ENCODE measurements at regions not wholly inside any gene's neighbourhood (a gene's known extent, or its start where the extent isn't known, plus 50 kb on each side); places are given as distances from the start of the nearest gene placed in this dataset.

- dilution Hi-C loops (cut with MboI; ENCODE audit: extremely low pct_ligation_motif_present, low sequenced_read_pairs), result no loop called here
- Histone ChIP-seq H3K27ac (ENCODE audit: insufficient read depth, low read depth, low read length) (no peak overlapping the region), H3K9ac (replicated peaks; ENCODE audit: extremely low read depth, insufficient read depth, low read length) (no peak overlapping the region), H3K27me3 (ENCODE audit: control insufficient read depth in 2 of 2, insufficient read depth in 2 of 2, low read length in 2 of 2) (no peaks in the 10 kb centered on the region), H3K4me1 (ENCODE audit: control insufficient read depth, extremely low read depth, insufficient read depth, low read length) (peaks cover 11% of the 10 kb centered on the region), H3K4me2 (ENCODE audit: insufficient read depth, low read length) (no peak overlapping the region), H3K9me3 (replicated peaks; ENCODE audit: control insufficient read depth, insufficient read depth, low read length) (no peaks in the 10 kb centered on the region), H3K9me1 (replicated peaks; ENCODE audit: control insufficient read depth, extremely low read depth, insufficient read depth, low read length) (no peaks in the 10 kb centered on the region), H2AFZ (ENCODE audit: low read depth, low read length) (no peak overlapping the region), H3K79me2 (ENCODE audit: control insufficient read depth, insufficient read depth, low read length) (no peaks in the 10 kb centered on the region), H3K36me3 (ENCODE audit: control insufficient read depth in 2 of 2, extremely low read depth in 1 of 2, insufficient read depth in 2 of 2, low read length in 2 of 2) (no peaks in the 10 kb centered on the region), H3K4me3 (replicated peaks in 1 of 3; ENCODE audit: insufficient read depth in 1 of 3, low read depth in 1 of 3, low read length in 3 of 3) (no peak overlapping the region), H4K20me1 (replicated peaks; ENCODE audit: control insufficient read depth, extremely low read depth, insufficient read depth, low read length) (no peaks in the 10 kb centered on the region)
- DNase-seq (ENCODE audit: low read depth, low spot score) (no peak), FAIRE-seq (no peak)
- POLR2A ChIA-PET, result no interaction called here
- no TSS peak for BruUV-seq (replicated peaks)
- intact Hi-C loops (cut with micrococcal nuclease), result no loop called here
- CTCF ChIA-PET, result interaction anchor here (1.0 kb wide), 1 partner anchor 105 kb away, joined by 3 read pairs; no protein-coding TSS in a partner anchor
- TF ChIP-seq EZH2 (IDR thresholded peaks at IDR 0.05; ENCODE audit: borderline replicate concordance, low read depth, low read length, severe bottlenecking), result no peak
These were observed 296.4 kb downstream of the HACE1 start for GRCh38 chr6:104563306-104563705.

GRCh38 chr6:104559435-104560202 lies 300.1 kb downstream of the HACE1 start:
- no peaks in the 10 kb centered on the region for H3K4me1 ChIP-seq (ENCODE audit: control insufficient read depth, extremely low read depth, insufficient read depth, low read length)
- CTCF ChIA-PET, result no interaction called here

More at GRCh38 chr6:104559435-104560202, 300.1 kb downstream of the HACE1 start:
- POLR2A ChIA-PET, result no interaction called here
- no TSS peak for BruUV-seq (replicated peaks)
- intact Hi-C loops (cut with micrococcal nuclease) (no loop called here), dilution Hi-C loops (cut with MboI; ENCODE audit: extremely low pct_ligation_motif_present, low sequenced_read_pairs) (no loop called here)
- H2AFZ ChIP-seq (ENCODE audit: low read depth, low read length), result no peak overlapping the region
- no peak overlapping the region for H3K4me3 ChIP-seq (replicated peaks in 1 of 3; ENCODE audit: insufficient read depth in 1 of 3, low read depth in 1 of 3, low read length in 3 of 3)
- H3K79me2 ChIP-seq (ENCODE audit: control insufficient read depth, insufficient read depth, low read length), result no peaks in the 10 kb centered on the region
- H3K27me3 ChIP-seq (ENCODE audit: control insufficient read depth in 2 of 2, insufficient read depth in 2 of 2, low read length in 2 of 2), result peaks cover 3 to 7% of the 10 kb centered on the region in 2 experiments
- no peaks in the 10 kb centered on the region for H3K9me1 ChIP-seq (replicated peaks; ENCODE audit: control insufficient read depth, extremely low read depth, insufficient read depth, low read length)
- H3K27ac ChIP-seq (ENCODE audit: insufficient read depth, low read depth, low read length), result no peak overlapping the region
- no peaks in the 10 kb centered on the region for H3K9me3 ChIP-seq (replicated peaks; ENCODE audit: control insufficient read depth, insufficient read depth, low read length)
- no peaks in the 10 kb centered on the region for H4K20me1 ChIP-seq (replicated peaks; ENCODE audit: control insufficient read depth, extremely low read depth, insufficient read depth, low read length)
- TF ChIP-seq GATA2 (IDR thresholded peaks at IDR 0.05; ENCODE audit: insufficient read depth, insufficient read length, low read depth, low read length), result no peak
- TF ChIP-seq FOS (IDR thresholded peaks at IDR 0.05; ENCODE audit: borderline replicate concordance, insufficient read depth, low read length), result no peak
- TF ChIP-seq POLR2AphosphoS5 (IDR thresholded peaks at IDR 0.05; ENCODE audit: insufficient read depth, low read depth, low read length), result no peak
- TF ChIP-seq POLR2A (IDR thresholded peaks at IDR 0.05; ENCODE audit: low read depth, low read length), result no peak
- TF ChIP-seq MAX (IDR thresholded peaks at IDR 0.05; ENCODE audit: insufficient read depth, insufficient read length), result no peak
- no peak for TF ChIP-seq JUN (IDR thresholded peaks at IDR 0.05; ENCODE audit: borderline replicate concordance, insufficient read depth, insufficient read length, low read depth)
- TF ChIP-seq CTCF (IDR thresholded peaks at IDR 0.05; ENCODE audit: extremely low read depth in 1 of 2, insufficient read depth in 1 of 2, low read depth in 1 of 2, low read length in 2 of 2), result no peak
- TF ChIP-seq MYC (IDR thresholded peaks at IDR 0.05; ENCODE audit: low read depth, low read length), result no peak
- H3K9ac ChIP-seq (replicated peaks; ENCODE audit: extremely low read depth, insufficient read depth, low read length), result no peak overlapping the region
- H3K4me2 ChIP-seq (ENCODE audit: insufficient read depth, low read length), result no peak overlapping the region
- no peaks in the 10 kb centered on the region for H3K36me3 ChIP-seq (ENCODE audit: control insufficient read depth in 2 of 2, extremely low read depth in 1 of 2, insufficient read depth in 2 of 2, low read length in 2 of 2)
- FAIRE-seq (no peak), DNase-seq (ENCODE audit: low read depth, low spot score) (no peak)

Data from endothelial cell of umbilical vein (primary cell).